ENCODE measurements at regions not wholly inside any gene's neighbourhood (a gene's known extent, or its start where the extent isn't known, plus 50 kb on each side); places are given as distances from the start of the nearest gene placed in this dataset.

DNA sequence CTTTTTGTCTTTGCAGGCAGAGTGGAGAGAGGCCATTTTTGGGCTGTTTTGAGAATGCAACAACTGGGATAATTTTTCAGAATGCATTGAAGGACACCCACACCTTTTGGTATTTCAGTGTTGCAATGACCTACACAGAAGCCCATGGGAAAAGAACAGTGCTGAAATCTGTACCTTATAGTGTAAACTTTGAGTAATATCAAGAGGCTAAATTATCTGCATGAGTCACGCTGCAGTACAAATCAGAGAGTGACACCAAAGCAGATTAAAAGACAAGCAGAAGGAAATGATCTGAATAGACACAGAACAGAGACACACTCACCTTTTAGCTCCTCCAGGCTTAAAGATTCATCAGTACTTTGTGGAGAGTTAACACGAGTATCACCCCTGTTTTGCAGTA is 265.3 kb downstream of the PAX3 start:
- H3K4me1 ChIP-seq (replicated peaks in 1 of 2; ENCODE audit: control insufficient read depth in 2 of 2, insufficient read depth in 2 of 2, low read length in 2 of 2), result no peaks in the 10 kb centered on the region
- no peaks in the 10 kb centered on the region for H3K36me3 ChIP-seq (ENCODE audit: control insufficient read depth, insufficient read depth, low read length)
- ChIA-PET POLR2A (no interaction called here), CTCF (ENCODE audit: low intra/inter-chr PET ratio) (no interaction called here)
- TF ChIP-seq RBM15 (IDR thresholded peaks at IDR 0.05; ENCODE audit: insufficient read depth, low read length) (no peak), TRIM24 (IDR thresholded peaks at IDR 0.05) (no peak), KAT8 (IDR thresholded peaks at IDR 0.05; ENCODE audit: low read depth) (no peak), ZNF696 (CRISPR knock-in tag; conservative IDR thresholded peaks at IDR 0.05) (no peak), NCOA2 (IDR thresholded peaks at IDR 0.05; ENCODE audit: partially characterized antibody in 2 of 2) (no peak), CBX1 (IDR thresholded peaks at IDR 0.05; ENCODE audit: low read depth) (no peak), JUN (IDR thresholded peaks at IDR 0.05; ENCODE audit: borderline replicate concordance, low read depth, low read length) (no peak), JUN (CRISPR knock-in tag; IDR thresholded peaks at IDR 0.05; ENCODE audit: borderline replicate concordance) (no peak), ZNF668 (CRISPR knock-in tag; IDR thresholded peaks at IDR 0.05) (no peak), PRMT5 (CRISPR knock-in tag; IDR thresholded peaks at IDR 0.05) (no peak), LCOR (CRISPR knock-in tag; IDR thresholded peaks at IDR 0.05) (no peak), ZNF121 (CRISPR knock-in tag; conservative IDR thresholded peaks at IDR 0.05) (no peak), NR3C1 (CRISPR knock-in tag; IDR thresholded peaks at IDR 0.05) (no peak), MTF1 (CRISPR knock-in tag; IDR thresholded peaks at IDR 0.05; ENCODE audit: borderline replicate concordance) (no peak), TAF15 (IDR thresholded peaks at IDR 0.05; ENCODE audit: low read depth, low read length) (no peak), HMGN3 (IDR thresholded peaks at IDR 0.05; ENCODE audit: borderline replicate concordance, extremely low read depth, insufficient read length, low read depth, low read length) (no peak), NUFIP1 (IDR thresholded peaks at IDR 0.05; ENCODE audit: partially characterized antibody) (no peak)
- TF ChIP-seq, protein P1, sequence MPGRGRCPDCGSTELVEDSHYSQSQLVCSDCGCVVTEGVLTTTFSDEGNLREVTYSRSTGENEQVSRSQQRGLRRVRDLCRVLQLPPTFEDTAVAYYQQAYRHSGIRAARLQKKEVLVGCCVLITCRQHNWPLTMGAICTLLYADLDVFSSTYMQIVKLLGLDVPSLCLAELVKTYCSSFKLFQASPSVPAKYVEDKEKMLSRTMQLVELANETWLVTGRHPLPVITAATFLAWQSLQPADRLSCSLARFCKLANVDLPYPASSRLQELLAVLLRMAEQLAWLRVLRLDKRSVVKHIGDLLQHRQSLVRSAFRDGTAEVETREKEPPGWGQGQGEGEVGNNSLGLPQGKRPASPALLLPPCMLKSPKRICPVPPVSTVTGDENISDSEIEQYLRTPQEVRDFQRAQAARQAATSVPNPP (IDR thresholded peaks at IDR 0.05; ENCODE audit: borderline replicate concordance, insufficient read depth, insufficient read length), result no peak
- TF ChIP-seq, protein P2, sequence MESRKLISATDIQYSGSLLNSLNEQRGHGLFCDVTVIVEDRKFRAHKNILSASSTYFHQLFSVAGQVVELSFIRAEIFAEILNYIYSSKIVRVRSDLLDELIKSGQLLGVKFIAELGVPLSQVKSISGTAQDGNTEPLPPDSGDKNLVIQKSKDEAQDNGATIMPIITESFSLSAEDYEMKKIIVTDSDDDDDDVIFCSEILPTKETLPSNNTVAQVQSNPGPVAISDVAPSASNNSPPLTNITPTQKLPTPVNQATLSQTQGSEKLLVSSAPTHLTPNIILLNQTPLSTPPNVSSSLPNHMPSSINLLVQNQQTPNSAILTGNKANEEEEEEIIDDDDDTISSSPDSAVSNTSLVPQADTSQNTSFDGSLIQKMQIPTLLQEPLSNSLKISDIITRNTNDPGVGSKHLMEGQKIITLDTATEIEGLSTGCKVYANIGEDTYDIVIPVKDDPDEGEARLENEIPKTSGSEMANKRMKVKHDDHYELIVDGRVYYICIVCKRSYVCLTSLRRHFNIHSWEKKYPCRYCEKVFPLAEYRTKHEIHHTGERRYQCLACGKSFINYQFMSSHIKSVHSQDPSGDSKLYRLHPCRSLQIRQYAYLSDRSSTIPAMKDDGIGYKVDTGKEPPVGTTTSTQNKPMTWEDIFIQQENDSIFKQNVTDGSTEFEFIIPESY (CRISPR knock-in tag; IDR thresholded peaks at IDR 0.05), result no peak
- TF ChIP-seq, protein P3, sequence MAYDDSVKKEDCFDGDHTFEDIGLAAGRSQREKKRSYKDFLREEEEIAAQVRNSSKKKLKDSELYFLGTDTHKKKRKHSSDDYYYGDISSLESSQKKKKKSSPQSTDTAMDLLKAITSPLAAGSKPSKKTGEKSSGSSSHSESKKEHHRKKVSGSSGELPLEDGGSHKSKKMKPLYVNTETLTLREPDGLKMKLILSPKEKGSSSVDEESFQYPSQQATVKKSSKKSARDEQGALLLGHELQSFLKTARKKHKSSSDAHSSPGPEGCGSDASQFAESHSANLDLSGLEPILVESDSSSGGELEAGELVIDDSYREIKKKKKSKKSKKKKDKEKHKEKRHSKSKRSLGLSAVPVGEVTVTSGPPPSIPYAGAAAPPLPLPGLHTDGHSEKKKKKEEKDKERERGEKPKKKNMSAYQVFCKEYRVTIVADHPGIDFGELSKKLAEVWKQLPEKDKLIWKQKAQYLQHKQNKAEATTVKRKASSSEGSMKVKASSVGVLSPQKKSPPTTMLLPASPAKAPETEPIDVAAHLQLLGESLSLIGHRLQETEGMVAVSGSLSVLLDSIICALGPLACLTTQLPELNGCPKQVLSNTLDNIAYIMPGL (CRISPR knock-in tag; IDR thresholded peaks at IDR 0.05), result no peak
- no peaks in the 10 kb centered on the region for H3K9me1 ChIP-seq (ENCODE audit: control insufficient read depth, insufficient read depth, low read length)
- ATAC-seq, result no peak
- no peak for DNase-seq (ENCODE audit: extremely low read depth in 1 of 4, low spot score in 3 of 4)
- H3K79me2 ChIP-seq (ENCODE audit: control insufficient read depth, insufficient read depth, low read length), result no peaks in the 10 kb centered on the region
- no peaks in the 10 kb centered on the region for H4K20me1 ChIP-seq (replicated peaks; ENCODE audit: control insufficient read depth, insufficient read depth, low read length)
- no peak overlapping the region for H3K4me3 ChIP-seq
- no peaks in the 10 kb centered on the region for H3K27me3 ChIP-seq (ENCODE audit: control insufficient read depth in 2 of 2, insufficient read depth in 2 of 2, low read length in 2 of 2)
- in situ Hi-C loops (cut with MboI), result no loop called here
- intact Hi-C loops (cut with micrococcal nuclease), result no loop called here
- H3K27ac ChIP-seq (ENCODE audit: extremely low read depth, low read depth, low read length), result no peak overlapping the region
- 0% methylated on average over 2 of the region's 2 CpGs for WGBS (ENCODE audit: insufficient coverage, low coverage, missing lambda C conversion rate)
- no peaks in the 10 kb centered on the region for H3K9me3 ChIP-seq (replicated peaks; ENCODE audit: control insufficient read depth, insufficient read depth, low read depth, low read length)
- no peak overlapping the region for H3K4me2 ChIP-seq (ENCODE audit: insufficient read depth, low read length)
- H3K9ac ChIP-seq (ENCODE audit: insufficient read depth in 1 of 2, low read depth in 2 of 2, low read length in 2 of 2), result no peak overlapping the region
- no peak for FAIRE-seq
- no TSS peak for BruUV-seq (replicated peaks)
- no peak overlapping the region for H2AFZ ChIP-seq (ENCODE audit: low read depth, low read length)

Measured in K562 (cell line).